ENCODE measurements at regions not wholly inside any gene's neighbourhood (a gene's known extent, or its start where the extent isn't known, plus 50 kb on each side); places are given as distances from the start of the nearest gene placed in this dataset.

DNA sequence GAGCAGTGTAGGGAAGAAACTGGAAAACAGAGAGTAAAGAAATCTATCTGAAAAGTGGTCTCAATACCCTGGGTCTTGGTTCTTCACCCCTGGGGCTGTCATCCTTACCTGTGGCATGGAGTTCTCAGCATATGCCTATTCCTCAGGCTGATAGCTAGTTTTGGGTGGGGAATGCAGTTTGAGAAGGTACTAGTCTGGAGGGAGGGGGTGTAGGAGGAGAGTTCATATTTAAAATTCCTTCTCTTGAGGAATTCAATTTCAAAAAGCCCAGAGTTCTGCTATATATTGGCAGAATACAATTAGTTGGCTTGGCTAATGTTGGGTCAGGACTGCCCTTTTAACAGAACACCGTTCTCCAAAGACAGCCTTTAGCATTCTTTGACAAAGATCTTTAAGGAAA, 82.9 kb upstream of the NPHP3 start:
- no peak overlapping the region for H3K9ac ChIP-seq (ENCODE audit: low read length)
- CTCF ChIA-PET: no interaction called here
- intact Hi-C loops (cut with micrococcal nuclease): no loop called here
- no TSS peak for BruUV-seq (replicated peaks)
- H3K4me2 ChIP-seq (ENCODE audit: low read length): no peak overlapping the region
- no peak overlapping the region for H3K4me3 ChIP-seq (ENCODE audit: low read length)
- H3K79me2 ChIP-seq (ENCODE audit: low read length): no peaks in the 10 kb centered on the region
- no peaks in the 10 kb centered on the region for H3K9me2 ChIP-seq (replicated peaks; ENCODE audit: low read length)
- no peak for DNase-seq
- no peaks in the 10 kb centered on the region for H3K36me3 ChIP-seq (ENCODE audit: low read depth, low read length)
- no peaks in the 10 kb centered on the region for H3K9me3 ChIP-seq (ENCODE audit: low read length)
- H2AFZ ChIP-seq (ENCODE audit: low read length): no peak overlapping the region
- POLR2A ChIA-PET (ENCODE audit: unreplicated experiment): no interaction called here
- no peak overlapping the region for H3K27ac ChIP-seq (ENCODE audit: low read length)
- no peak for TF ChIP-seq EZH2phosphoT487 (IDR thresholded peaks at IDR 0.05; ENCODE audit: borderline replicate concordance, low read length)
- TF ChIP-seq, protein P1, sequence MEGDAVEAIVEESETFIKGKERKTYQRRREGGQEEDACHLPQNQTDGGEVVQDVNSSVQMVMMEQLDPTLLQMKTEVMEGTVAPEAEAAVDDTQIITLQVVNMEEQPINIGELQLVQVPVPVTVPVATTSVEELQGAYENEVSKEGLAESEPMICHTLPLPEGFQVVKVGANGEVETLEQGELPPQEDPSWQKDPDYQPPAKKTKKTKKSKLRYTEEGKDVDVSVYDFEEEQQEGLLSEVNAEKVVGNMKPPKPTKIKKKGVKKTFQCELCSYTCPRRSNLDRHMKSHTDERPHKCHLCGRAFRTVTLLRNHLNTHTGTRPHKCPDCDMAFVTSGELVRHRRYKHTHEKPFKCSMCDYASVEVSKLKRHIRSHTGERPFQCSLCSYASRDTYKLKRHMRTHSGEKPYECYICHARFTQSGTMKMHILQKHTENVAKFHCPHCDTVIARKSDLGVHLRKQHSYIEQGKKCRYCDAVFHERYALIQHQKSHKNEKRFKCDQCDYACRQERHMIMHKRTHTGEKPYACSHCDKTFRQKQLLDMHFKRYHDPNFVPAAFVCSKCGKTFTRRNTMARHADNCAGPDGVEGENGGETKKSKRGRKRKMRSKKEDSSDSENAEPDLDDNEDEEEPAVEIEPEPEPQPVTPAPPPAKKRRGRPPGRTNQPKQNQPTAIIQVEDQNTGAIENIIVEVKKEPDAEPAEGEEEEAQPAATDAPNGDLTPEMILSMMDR (conservative IDR thresholded peaks at IDR 0.05; ENCODE audit: low read depth, low read length): no peak
- TF ChIP-seq EZH2 (IDR thresholded peaks at IDR 0.05; ENCODE audit: low read length, unreplicated experiment): no peak
- H3K27me3 ChIP-seq (ENCODE audit: low read length): no peaks in the 10 kb centered on the region
- no peaks in the 10 kb centered on the region for H4K20me1 ChIP-seq (ENCODE audit: low read length)
- no peaks in the 10 kb centered on the region for H3F3A ChIP-seq (ENCODE audit: low read length, unreplicated experiment)
- no peaks in the 10 kb centered on the region for H3K4me1 ChIP-seq (ENCODE audit: insufficient read depth, low read length)
- ATAC-seq: no peak

DNA sequence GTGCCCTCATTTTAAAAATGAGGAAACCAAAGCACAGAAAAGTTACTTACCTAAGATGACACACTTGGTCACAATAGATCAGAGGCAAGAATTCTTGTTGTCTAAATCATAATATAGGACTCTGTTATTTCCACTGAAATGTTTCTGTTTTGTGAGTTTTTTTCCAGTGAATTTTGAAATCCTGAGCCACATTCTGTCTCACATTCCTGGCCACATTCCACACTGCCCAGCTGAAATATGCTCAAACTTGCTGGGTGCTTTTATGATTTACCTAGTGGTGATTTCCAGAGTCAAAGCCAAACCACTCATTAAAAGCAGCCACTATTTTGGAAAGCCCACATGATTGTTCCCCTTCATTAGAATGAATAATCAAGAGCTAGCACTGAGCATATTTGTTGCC, 82.3 kb upstream of the NPHP3 start:
- intact Hi-C loops (cut with micrococcal nuclease): no loop called here
- ChIA-PET CTCF (no interaction called here), POLR2A (ENCODE audit: unreplicated experiment) (no interaction called here)
- H3K9me3 ChIP-seq (ENCODE audit: low read length): no peaks in the 10 kb centered on the region
- TF ChIP-seq EZH2phosphoT487 (IDR thresholded peaks at IDR 0.05; ENCODE audit: borderline replicate concordance, low read length): no peak
- TF ChIP-seq, protein P1 (conservative IDR thresholded peaks at IDR 0.05; ENCODE audit: low read depth, low read length): no peak
- TF ChIP-seq EZH2 (IDR thresholded peaks at IDR 0.05; ENCODE audit: low read length, unreplicated experiment): no peak
- H2AFZ ChIP-seq (ENCODE audit: low read length): no peak overlapping the region
- no peak overlapping the region for H3K4me2 ChIP-seq (ENCODE audit: low read length)
- no peaks in the 10 kb centered on the region for H3K9me2 ChIP-seq (replicated peaks; ENCODE audit: low read length)
- no TSS peak for BruUV-seq (replicated peaks)
- H3K79me2 ChIP-seq (ENCODE audit: low read length): no peaks in the 10 kb centered on the region
- no peaks in the 10 kb centered on the region for H4K20me1 ChIP-seq (ENCODE audit: low read length)
- no peak overlapping the region for H3K9ac ChIP-seq (ENCODE audit: low read length)
- ATAC-seq (no peak), DNase-seq (no peak)
- no peaks in the 10 kb centered on the region for H3K27me3 ChIP-seq (ENCODE audit: low read length)
- H3K27ac ChIP-seq (ENCODE audit: low read length): no peak overlapping the region
- H3K4me3 ChIP-seq (ENCODE audit: low read length): no peak overlapping the region
- no peaks in the 10 kb centered on the region for H3F3A ChIP-seq (ENCODE audit: low read length, unreplicated experiment)
- H3K36me3 ChIP-seq (ENCODE audit: low read depth, low read length): no peaks in the 10 kb centered on the region
- H3K4me1 ChIP-seq (ENCODE audit: insufficient read depth, low read length): no peaks in the 10 kb centered on the region

DNA sequence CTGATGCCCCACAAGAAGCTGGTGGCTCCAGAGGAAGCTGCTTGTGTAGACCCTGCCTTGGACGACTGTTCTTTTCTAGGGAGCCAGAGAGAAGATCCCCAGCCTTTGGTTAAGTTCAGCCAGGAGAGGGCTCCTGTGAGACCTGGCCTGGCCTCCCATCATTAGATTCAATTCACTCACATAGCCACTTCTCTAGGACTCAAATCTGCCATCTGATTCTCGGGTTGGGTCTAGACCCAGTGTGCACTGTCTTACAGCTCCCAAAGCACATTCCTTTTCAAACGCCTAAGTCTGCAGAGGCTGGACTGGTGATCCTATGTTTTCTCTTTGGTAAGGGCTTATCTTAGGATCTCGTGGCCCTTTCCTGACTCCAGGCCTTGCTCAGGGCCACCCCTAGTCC, 81.7 kb upstream of the NPHP3 start:
- Histone ChIP-seq H3K4me1 (ENCODE audit: insufficient read depth, low read length) (no peaks in the 10 kb centered on the region), H3K4me2 (ENCODE audit: low read length) (no peak overlapping the region), H3K9ac (ENCODE audit: low read length) (no peak overlapping the region), H3F3A (ENCODE audit: low read length, unreplicated experiment) (no peaks in the 10 kb centered on the region), H2AFZ (ENCODE audit: low read length) (no peak overlapping the region), H3K36me3 (ENCODE audit: low read depth, low read length) (no peaks in the 10 kb centered on the region), H3K27ac (ENCODE audit: low read length) (no peak overlapping the region), H3K79me2 (ENCODE audit: low read length) (no peaks in the 10 kb centered on the region), H4K20me1 (ENCODE audit: low read length) (no peaks in the 10 kb centered on the region), H3K4me3 (ENCODE audit: low read length) (no peak overlapping the region), H3K27me3 (ENCODE audit: low read length) (no peaks in the 10 kb centered on the region), H3K9me3 (ENCODE audit: low read length) (no peaks in the 10 kb centered on the region), H3K9me2 (replicated peaks; ENCODE audit: low read length) (no peaks in the 10 kb centered on the region)
- ChIA-PET POLR2A (ENCODE audit: unreplicated experiment) (no interaction called here), CTCF (interaction anchor here (0.5 kb wide), 1 partner anchor 58 kb away, joined by 3 read pairs; no protein-coding TSS in a partner anchor)
- intact Hi-C loops (cut with micrococcal nuclease): no loop called here
- no TSS peak for BruUV-seq (replicated peaks)
- no peak for ATAC-seq
- TF ChIP-seq EZH2 (IDR thresholded peaks at IDR 0.05; ENCODE audit: low read length, unreplicated experiment) (no peak), EZH2phosphoT487 (IDR thresholded peaks at IDR 0.05; ENCODE audit: borderline replicate concordance, low read length) (no peak)
- TF ChIP-seq, protein P1 (conservative IDR thresholded peaks at IDR 0.05; ENCODE audit: low read depth, low read length): peak; percentile 27; the same call in 1 of the 2 replicates
- no peak for DNase-seq
